SJSA1 (cell line): ENCODE measurements at regions not wholly inside any gene's neighbourhood (a gene's known extent, or its start where the extent isn't known, plus 50 kb on each side); places are given as distances from the start of the nearest gene placed in this dataset.

Experiments
- DNase-seq, 2 experiments: peaks; one replicate each; pipeline ENCODE4 v3.0.0-alpha.2; 2015 to 2020; ENCODE audit warnings: low spot score in 2 of 2, low read depth in 1 of 2
- H3K27ac ChIP-seq: fragments of 250-450 bp; sonication (Bioruptor Pico); 2 replicates; pipeline ENCODE4 v1.5.1; 2020; ENCODE audit warnings: mild to moderate bottlenecking, moderate library complexity
- H3K27me3 ChIP-seq: fragments of 250-450 bp; sonication (Bioruptor Pico); replicated peaks from 2 replicates; pipeline ENCODE4 v1.5.1; 2020; ENCODE audit warnings: mild to moderate bottlenecking, moderate library complexity
- H3K36me3 ChIP-seq: fragments of 250-450 bp; sonication (Bioruptor Pico); 2 replicates; pipeline ENCODE4 v1.5.1; 2020; ENCODE audit warnings: mild to moderate bottlenecking
- H3K4me1 ChIP-seq: fragments of 250-450 bp; sonication (Bioruptor Pico); replicated peaks from 2 replicates; pipeline ENCODE4 v1.6.1; 2021; ENCODE audit warnings: mild to moderate bottlenecking
- H3K4me3 ChIP-seq: fragments of 250-450 bp; sonication (Bioruptor Pico); 2 replicates; pipeline ENCODE4 v1.5.1; 2020; ENCODE audit warnings: mild to moderate bottlenecking
- H3K9me3 ChIP-seq: fragments of 250-450 bp; sonication (Bioruptor Pico); replicated peaks from 2 replicates; pipeline ENCODE4 v1.5.1; 2020; ENCODE audit warnings: mild to moderate bottlenecking

DNA sequence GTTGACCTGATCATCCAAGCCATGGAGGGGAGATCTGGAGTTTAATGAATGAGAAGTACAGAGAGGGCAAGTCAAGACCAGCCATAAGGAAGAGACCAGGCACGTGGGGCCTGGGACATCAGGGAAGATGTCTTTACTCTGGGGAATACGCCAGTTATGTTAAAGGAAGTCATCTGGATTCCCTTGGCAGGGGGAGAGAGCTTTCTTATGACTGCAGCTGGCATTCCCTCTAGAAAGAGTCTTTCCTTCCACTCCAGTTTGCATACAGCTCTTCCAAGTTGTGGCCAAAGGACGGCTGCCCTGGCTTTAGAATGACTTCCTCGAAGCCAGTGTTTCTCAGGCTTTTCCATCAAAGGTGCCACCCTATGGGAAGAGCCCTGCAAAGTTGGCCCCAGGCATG is 93.6 kb upstream of the AGBL1 start:
- Histone ChIP-seq H3K4me3 (no peak overlapping the region), H3K36me3 (no peaks in the 10 kb centered on the region), H3K27me3 (no peaks in the 10 kb centered on the region), H3K4me1 (no peaks in the 10 kb centered on the region), H3K27ac (no peak overlapping the region), H3K9me3 (no peaks in the 10 kb centered on the region; the same call in 1 of the 2 replicates)
- DNase-seq = no peak

DNA sequence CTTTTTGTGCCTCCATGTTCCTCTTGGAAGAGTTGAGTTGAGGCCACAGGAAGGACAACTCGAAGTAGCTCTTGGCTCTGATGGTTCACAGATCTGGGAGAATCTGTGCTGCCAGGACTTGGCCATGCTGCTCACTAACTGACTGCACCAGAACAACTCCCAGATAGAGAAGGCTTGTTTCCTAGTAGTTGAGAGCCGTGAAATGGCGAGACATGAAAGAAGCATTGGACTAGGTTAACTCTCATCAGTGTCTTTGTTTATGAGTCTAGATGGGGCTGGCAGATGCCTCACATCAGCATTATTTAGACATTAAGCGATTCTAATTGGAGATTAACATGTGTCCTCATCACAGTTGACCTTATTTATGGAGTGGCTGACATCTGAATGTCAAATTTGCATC is 92.9 kb upstream of the AGBL1 start:
- H3K27ac ChIP-seq = no peak overlapping the region
- no peak overlapping the region for H3K4me3 ChIP-seq
- no peak for DNase-seq
- H3K4me1 ChIP-seq = no peaks in the 10 kb centered on the region
- no peaks in the 10 kb centered on the region; the same call in 1 of the 2 replicates for H3K9me3 ChIP-seq
- H3K27me3 ChIP-seq = no peaks in the 10 kb centered on the region
- no peaks in the 10 kb centered on the region for H3K36me3 ChIP-seq

- H3K27ac ChIP-seq = no peak overlapping the region
- no peak for DNase-seq
- H3K36me3 ChIP-seq = no peaks in the 10 kb centered on the region
- H3K9me3 ChIP-seq = no peaks in the 10 kb centered on the region; the same call in 1 of the 2 replicates
- H3K4me3 ChIP-seq = no peak overlapping the region
- H3K27me3 ChIP-seq = no peaks in the 10 kb centered on the region
- H3K4me1 ChIP-seq = peaks cover 8% of the 10 kb centered on the region
Observed at GRCh38 chr15:85988741-85989140, 90.9 kb upstream of the AGBL1 start.

GRCh38 chr15:85992224-85992623 is 87.4 kb upstream of the AGBL1 start:
- no peak overlapping the region for H3K27ac ChIP-seq
- no peaks in the 10 kb centered on the region for H3K36me3 ChIP-seq
- no peaks in the 10 kb centered on the region for H3K9me3 ChIP-seq
- H3K4me1 ChIP-seq = peaks cover 8% of the 10 kb centered on the region
- H3K27me3 ChIP-seq = no peaks in the 10 kb centered on the region
- DNase-seq = no peak
- H3K4me3 ChIP-seq = no peak overlapping the region

GRCh38 chr15:85993116-85993515 is 86.6 kb upstream of the AGBL1 start:
- H3K4me1 ChIP-seq = peaks cover 8% of the 10 kb centered on the region
- no peaks in the 10 kb centered on the region for H3K27me3 ChIP-seq
- H3K36me3 ChIP-seq = no peaks in the 10 kb centered on the region
- no peak overlapping the region for H3K4me3 ChIP-seq
- peak in 1 of 2 experiments; percentile 11 for DNase-seq
- no peaks in the 10 kb centered on the region for H3K9me3 ChIP-seq
- H3K27ac ChIP-seq = no peak overlapping the region

DNA sequence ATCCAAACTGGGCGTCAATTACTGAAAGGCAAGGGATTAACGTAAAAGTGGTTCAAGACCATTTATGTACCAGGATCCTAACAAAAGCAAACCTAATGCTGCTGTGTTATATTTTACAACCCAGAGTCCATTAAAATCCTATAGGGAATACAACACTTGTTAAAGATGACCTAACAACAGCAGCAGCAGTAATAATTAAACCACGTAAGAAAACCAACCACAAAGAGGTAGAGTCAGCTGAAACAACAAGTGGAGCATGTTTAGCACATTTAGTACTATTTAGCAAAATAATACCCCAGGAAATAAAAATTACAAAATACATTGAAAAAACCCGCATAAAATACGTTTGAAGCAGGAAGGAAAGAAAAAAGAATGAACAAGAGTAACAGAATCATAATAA is 82.1 kb upstream of the AGBL1 start:
- no peaks in the 10 kb centered on the region for H3K27me3 ChIP-seq
- no peak for DNase-seq
- H3K9me3 ChIP-seq = no peaks in the 10 kb centered on the region
- no peak overlapping the region for H3K4me3 ChIP-seq
- H3K36me3 ChIP-seq = no peaks in the 10 kb centered on the region
- peaks cover 19% of the 10 kb centered on the region for H3K4me1 ChIP-seq
- no peak overlapping the region for H3K27ac ChIP-seq

- no peaks in the 10 kb centered on the region for H3K9me3 ChIP-seq
- H3K27me3 ChIP-seq = no peaks in the 10 kb centered on the region
- peaks cover 11% of the 10 kb centered on the region for H3K4me1 ChIP-seq
- H3K4me3 ChIP-seq = no peak overlapping the region
- DNase-seq = no peak
- H3K36me3 ChIP-seq = no peaks in the 10 kb centered on the region
- H3K27ac ChIP-seq = no peak overlapping the region
Observed at GRCh38 chr15:85999658-86000057, 80.0 kb upstream of the AGBL1 start.

- peak overlapping the region; percentile 21; the same call in 1 of the 2 replicates for H3K27ac ChIP-seq
- no peaks in the 10 kb centered on the region for H3K36me3 ChIP-seq
- H3K9me3 ChIP-seq = no peaks in the 10 kb centered on the region
- peak in 1 of 2 experiments; percentile 59 for DNase-seq
- H3K4me1 ChIP-seq = peaks cover 11% of the 10 kb centered on the region
- H3K27me3 ChIP-seq = no peaks in the 10 kb centered on the region
- no peak overlapping the region for H3K4me3 ChIP-seq
Observed at GRCh38 chr15:86001200-86001599, 78.5 kb upstream of the AGBL1 start.

GRCh38 chr15:86002444-86002843 is 77.2 kb upstream of the AGBL1 start:
- DNase-seq = no peak
- no peak overlapping the region for H3K4me3 ChIP-seq
- H3K27ac ChIP-seq = no peak overlapping the region
- H3K36me3 ChIP-seq = no peaks in the 10 kb centered on the region
- H3K27me3 ChIP-seq = no peaks in the 10 kb centered on the region
- H3K9me3 ChIP-seq = no peaks in the 10 kb centered on the region
- peaks cover 11% of the 10 kb centered on the region for H3K4me1 ChIP-seq

DNA sequence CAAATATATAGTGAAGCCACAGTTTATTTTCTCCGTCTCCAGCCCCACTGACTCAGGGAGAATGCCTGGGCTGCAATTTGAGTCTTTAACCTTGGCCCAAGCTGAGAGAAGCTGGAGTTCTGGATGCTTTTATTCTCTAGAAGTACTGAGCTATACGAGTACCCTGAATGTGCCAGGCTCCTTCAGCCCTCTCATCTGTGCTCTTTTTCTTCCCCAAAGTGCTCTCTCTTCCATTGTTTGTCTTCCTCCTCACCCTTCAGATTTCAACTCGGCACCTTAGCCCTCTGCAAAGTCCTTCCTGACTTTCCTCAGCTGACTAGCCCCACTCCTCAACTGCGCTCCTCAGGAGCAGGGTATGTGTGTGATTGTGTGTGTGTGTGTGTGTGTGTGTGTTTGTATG is 75.6 kb upstream of the AGBL1 start:
- no peaks in the 10 kb centered on the region for H3K9me3 ChIP-seq
- no peak overlapping the region for H3K4me3 ChIP-seq
- H3K27ac ChIP-seq = no peak overlapping the region
- H3K4me1 ChIP-seq = peaks cover 11% of the 10 kb centered on the region
- H3K27me3 ChIP-seq = no peaks in the 10 kb centered on the region
- DNase-seq = no peak
- no peaks in the 10 kb centered on the region for H3K36me3 ChIP-seq

GRCh38 chr15:86006546-86006945 is 73.1 kb upstream of the AGBL1 start:
- H3K4me3 ChIP-seq = no peak overlapping the region
- H3K9me3 ChIP-seq = no peaks in the 10 kb centered on the region
- no peaks in the 10 kb centered on the region for H3K36me3 ChIP-seq
- peaks cover 4% of the 10 kb centered on the region for H3K4me1 ChIP-seq
- H3K27ac ChIP-seq = no peak overlapping the region
- no peak for DNase-seq
- no peaks in the 10 kb centered on the region for H3K27me3 ChIP-seq

- Histone ChIP-seq H3K27me3 (no peaks in the 10 kb centered on the region), H3K4me1 (no peaks in the 10 kb centered on the region), H3K27ac (no peak overlapping the region), H3K36me3 (no peaks in the 10 kb centered on the region), H3K4me3 (no peak overlapping the region), H3K9me3 (no peaks in the 10 kb centered on the region)
- DNase-seq = no peak
Observed at GRCh38 chr15:86009727-86010126, 69.9 kb upstream of the AGBL1 start.

DNA sequence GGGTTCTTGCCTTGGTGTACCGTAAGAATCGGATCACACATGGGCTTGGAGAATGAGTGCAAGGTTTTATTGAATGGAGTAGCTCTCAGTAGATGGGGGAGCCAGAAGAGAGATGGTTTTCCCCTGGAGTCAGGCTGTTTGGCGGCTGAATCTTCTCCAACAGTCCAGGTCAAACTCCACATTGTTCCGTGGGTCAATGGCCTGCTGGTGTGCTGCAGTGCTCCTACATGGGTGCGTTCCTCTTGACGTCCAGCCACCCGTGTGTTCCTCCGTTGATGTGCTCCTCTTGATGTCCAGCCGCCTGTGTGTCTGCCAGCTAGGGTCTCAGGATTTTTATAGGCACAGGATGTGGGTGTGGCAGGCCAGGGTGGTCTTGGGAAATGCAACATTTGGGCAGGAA is 69.3 kb upstream of the AGBL1 start:
- Histone ChIP-seq H3K4me1 (no peaks in the 10 kb centered on the region), H3K9me3 (no peaks in the 10 kb centered on the region), H3K4me3 (no peak overlapping the region), H3K27ac (no peak overlapping the region), H3K27me3 (no peaks in the 10 kb centered on the region), H3K36me3 (no peaks in the 10 kb centered on the region)
- no peak for DNase-seq

- H3K36me3 ChIP-seq = no peaks in the 10 kb centered on the region
- DNase-seq = no peak
- H3K4me1 ChIP-seq = no peaks in the 10 kb centered on the region
- H3K9me3 ChIP-seq = no peaks in the 10 kb centered on the region
- H3K27ac ChIP-seq = no peak overlapping the region
- H3K27me3 ChIP-seq = no peaks in the 10 kb centered on the region
- H3K4me3 ChIP-seq = no peak overlapping the region
Observed at GRCh38 chr15:86010891-86011290, 68.8 kb upstream of the AGBL1 start.

DNA sequence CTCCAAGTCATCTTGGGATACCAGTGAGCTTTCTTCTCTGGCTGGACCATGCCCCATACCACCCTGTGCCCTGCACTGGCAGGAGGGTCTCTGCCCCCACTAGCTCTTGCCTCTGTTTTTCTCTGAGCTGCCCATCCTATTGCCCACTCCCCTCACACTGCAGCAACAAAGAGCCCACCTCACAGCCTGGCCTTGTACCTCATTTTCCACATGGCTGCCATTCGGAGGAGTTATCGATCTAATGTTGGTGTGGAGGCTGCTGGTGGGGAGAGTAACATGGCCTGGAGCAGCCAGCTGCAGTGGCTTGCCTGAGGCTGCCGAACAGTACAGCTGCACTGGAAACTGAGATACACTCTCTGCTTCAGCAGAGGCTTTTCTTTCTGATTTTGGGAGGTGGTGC is 65.7 kb upstream of the AGBL1 start:
- Histone ChIP-seq H3K27me3 (no peaks in the 10 kb centered on the region), H3K36me3 (no peaks in the 10 kb centered on the region), H3K4me3 (no peak overlapping the region), H3K27ac (no peak overlapping the region), H3K4me1 (peaks cover 8% of the 10 kb centered on the region), H3K9me3 (no peaks in the 10 kb centered on the region)
- no peak for DNase-seq
